SJSA1 (cell line): ENCODE measurements at regions not wholly inside any gene's neighbourhood (a gene's known extent, or its start where the extent isn't known, plus 50 kb on each side); places are given as distances from the start of the nearest gene placed in this dataset.

Experiments used
- DNase-seq, 2 experiments: peaks; one replicate each; pipeline ENCODE4 v3.0.0-alpha.2; 2015 to 2020; ENCODE audit warnings: low spot score in 2 of 2, low read depth in 1 of 2
- H3K27ac ChIP-seq: fragments of 250-450 bp; sonication (Bioruptor Pico); 2 replicates; pipeline ENCODE4 v1.5.1; 2020; ENCODE audit warnings: mild to moderate bottlenecking, moderate library complexity
- H3K27me3 ChIP-seq: fragments of 250-450 bp; sonication (Bioruptor Pico); replicated peaks from 2 replicates; pipeline ENCODE4 v1.5.1; 2020; ENCODE audit warnings: mild to moderate bottlenecking, moderate library complexity
- H3K36me3 ChIP-seq: fragments of 250-450 bp; sonication (Bioruptor Pico); 2 replicates; pipeline ENCODE4 v1.5.1; 2020; ENCODE audit warnings: mild to moderate bottlenecking
- H3K4me1 ChIP-seq: fragments of 250-450 bp; sonication (Bioruptor Pico); replicated peaks from 2 replicates; pipeline ENCODE4 v1.6.1; 2021; ENCODE audit warnings: mild to moderate bottlenecking
- H3K4me3 ChIP-seq: fragments of 250-450 bp; sonication (Bioruptor Pico); 2 replicates; pipeline ENCODE4 v1.5.1; 2020; ENCODE audit warnings: mild to moderate bottlenecking
- H3K9me3 ChIP-seq: fragments of 250-450 bp; sonication (Bioruptor Pico); replicated peaks from 2 replicates; pipeline ENCODE4 v1.5.1; 2020; ENCODE audit warnings: mild to moderate bottlenecking

GRCh38 chr20:23155141-23155590 is 69.0 kb upstream of the CD93 start:
- no peak overlapping the region for H3K27ac ChIP-seq
- no peak overlapping the region for H3K4me3 ChIP-seq
- H3K4me1 ChIP-seq = peaks cover 43% of the 10 kb centered on the region
- no peaks in the 10 kb centered on the region for H3K9me3 ChIP-seq
- no peaks in the 10 kb centered on the region for H3K36me3 ChIP-seq
- no peak for DNase-seq
- H3K27me3 ChIP-seq = no peaks in the 10 kb centered on the region

GRCh38 chr20:23153696-23154341 is 67.7 kb upstream of the CD93 start:
- no peak overlapping the region for H3K4me3 ChIP-seq
- no peaks in the 10 kb centered on the region for H3K27me3 ChIP-seq
- no peaks in the 10 kb centered on the region for H3K36me3 ChIP-seq
- no peak for DNase-seq
- H3K4me1 ChIP-seq = peaks cover 49% of the 10 kb centered on the region
- no peaks in the 10 kb centered on the region for H3K9me3 ChIP-seq
- H3K27ac ChIP-seq = no peak overlapping the region

GRCh38 chr20:23152902-23153301 is 66.8 kb upstream of the CD93 start:
- Histone ChIP-seq H3K4me1 (peaks cover 58% of the 10 kb centered on the region), H3K4me3 (no peak overlapping the region), H3K36me3 (no peaks in the 10 kb centered on the region), H3K27ac (no peak overlapping the region), H3K27me3 (no peaks in the 10 kb centered on the region), H3K9me3 (no peaks in the 10 kb centered on the region)
- no peak for DNase-seq

- no peaks in the 10 kb centered on the region for H3K27me3 ChIP-seq
- H3K9me3 ChIP-seq = no peaks in the 10 kb centered on the region
- H3K4me1 ChIP-seq = peaks cover 63% of the 10 kb centered on the region
- no peak overlapping the region for H3K27ac ChIP-seq
- H3K36me3 ChIP-seq = no peaks in the 10 kb centered on the region
- DNase-seq = no peak
- no peak overlapping the region for H3K4me3 ChIP-seq
These were observed 66.3 kb upstream of the CD93 start for GRCh38 chr20:23152308-23152892.

- Histone ChIP-seq H3K4me1 (peaks cover 66% of the 10 kb centered on the region), H3K36me3 (no peaks in the 10 kb centered on the region), H3K27me3 (no peaks in the 10 kb centered on the region), H3K9me3 (no peaks in the 10 kb centered on the region), H3K27ac (no peak overlapping the region), H3K4me3 (no peak overlapping the region)
- DNase-seq = no peak
These were observed 65.8 kb upstream of the CD93 start for GRCh38 chr20:23151885-23152284.

- Histone ChIP-seq H3K4me1 (peaks cover 62% of the 10 kb centered on the region), H3K36me3 (no peaks in the 10 kb centered on the region), H3K27ac (no peak overlapping the region), H3K27me3 (no peaks in the 10 kb centered on the region), H3K4me3 (no peak overlapping the region), H3K9me3 (no peaks in the 10 kb centered on the region)
- DNase-seq = no peak
These were observed 65.0 kb upstream of the CD93 start for GRCh38 chr20:23151008-23151703.

- Histone ChIP-seq H3K9me3 (no peaks in the 10 kb centered on the region), H3K27ac (no peak overlapping the region), H3K4me3 (no peak overlapping the region), H3K4me1 (peaks cover 63% of the 10 kb centered on the region), H3K36me3 (no peaks in the 10 kb centered on the region), H3K27me3 (no peaks in the 10 kb centered on the region)
- peak in 1 of 2 experiments; percentile 34 for DNase-seq
These were observed 64.3 kb upstream of the CD93 start for GRCh38 chr20:23150304-23151007.

GRCh38 chr20:23149623-23150279 is 63.6 kb upstream of the CD93 start:
- H3K4me1 ChIP-seq = peaks cover 68% of the 10 kb centered on the region

GRCh38 chr20:23148731-23149570 is 62.8 kb upstream of the CD93 start:
- peak overlapping the region; percentile 81 for H3K27ac ChIP-seq
- H3K27me3 ChIP-seq = no peaks in the 10 kb centered on the region
- peaks cover 67% of the 10 kb centered on the region for H3K4me1 ChIP-seq
- no peaks in the 10 kb centered on the region for H3K9me3 ChIP-seq
- DNase-seq = peak in 1 of 2 experiments; percentile 15
- H3K36me3 ChIP-seq = no peaks in the 10 kb centered on the region
- no peak overlapping the region for H3K4me3 ChIP-seq

More at GRCh38 chr20:23149623-23150279, 63.6 kb upstream of the CD93 start:
- DNase-seq = peak in 1 of 2 experiments; percentile 19
- no peaks in the 10 kb centered on the region for H3K36me3 ChIP-seq
- H3K9me3 ChIP-seq = no peaks in the 10 kb centered on the region
- H3K4me3 ChIP-seq = no peak overlapping the region
- no peak overlapping the region for H3K27ac ChIP-seq
- no peaks in the 10 kb centered on the region for H3K27me3 ChIP-seq

- Histone ChIP-seq H3K27ac (peak overlapping the region; percentile 81), H3K9me3 (no peaks in the 10 kb centered on the region), H3K4me1 (peaks cover 72% of the 10 kb centered on the region), H3K27me3 (no peaks in the 10 kb centered on the region), H3K4me3 (no peak overlapping the region), H3K36me3 (no peaks in the 10 kb centered on the region)
- DNase-seq = peak; percentile 76 to 77
These were observed 62.0 kb upstream of the CD93 start for GRCh38 chr20:23147964-23148730.

GRCh38 chr20:23147647-23147963 is 61.5 kb upstream of the CD93 start:
- Histone ChIP-seq H3K36me3 (no peaks in the 10 kb centered on the region), H3K4me3 (no peak overlapping the region), H3K4me1 (peaks cover 74% of the 10 kb centered on the region), H3K27me3 (no peaks in the 10 kb centered on the region), H3K9me3 (no peaks in the 10 kb centered on the region), H3K27ac (peak overlapping the region; percentile 81)
- no peak for DNase-seq

GRCh38 chr20:23146857-23147637 is 60.9 kb upstream of the CD93 start:
- Histone ChIP-seq H3K9me3 (no peaks in the 10 kb centered on the region), H3K27me3 (no peaks in the 10 kb centered on the region), H3K4me1 (peaks cover 73% of the 10 kb centered on the region), H3K27ac (peak overlapping the region; percentile 81), H3K4me3 (no peak overlapping the region), H3K36me3 (no peaks in the 10 kb centered on the region)
- DNase-seq = no peak
